NCI-H1930 (cell line): ENCODE measurements at regions not wholly inside any gene's neighbourhood (a gene's known extent, or its start where the extent isn't known, plus 50 kb on each side); places are given as distances from the start of the nearest gene placed in this dataset.
"Not testable (repeated sequence)": the region's sequence is repeated elsewhere in the genome, so short reads cannot be mapped to it uniquely, and the experiment has no call there.

Experiments used
- DNase-seq, 2 experiments: peaks; one replicate each; lab custom pipeline; 2025; lab: John Stamatoyannopoulos, UW

DNA sequence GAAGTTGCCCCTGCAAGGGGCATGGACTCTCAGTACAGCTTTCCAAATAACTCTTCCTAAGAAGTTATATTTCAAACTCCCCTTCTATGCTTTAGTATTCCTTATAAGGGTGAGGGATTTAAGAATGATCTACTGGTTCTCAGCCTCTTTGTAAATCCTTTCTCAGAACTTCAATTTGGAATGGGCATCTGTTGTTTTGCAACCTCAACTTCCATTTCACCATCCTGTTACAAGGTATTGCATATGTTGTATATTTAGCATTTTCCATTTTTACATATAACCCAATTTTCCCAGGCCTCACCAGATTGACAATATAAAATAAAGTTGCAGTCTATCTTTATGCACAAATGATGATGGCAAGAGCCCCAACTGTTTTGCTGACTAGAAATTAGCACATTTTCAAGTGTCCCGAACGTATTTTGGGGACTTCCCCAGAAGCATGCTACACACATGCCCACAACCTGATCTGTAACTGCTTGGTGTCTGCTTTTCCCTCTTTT is 154.9 kb upstream of the CARMIL1 start:
- no peak for DNase-seq

DNA sequence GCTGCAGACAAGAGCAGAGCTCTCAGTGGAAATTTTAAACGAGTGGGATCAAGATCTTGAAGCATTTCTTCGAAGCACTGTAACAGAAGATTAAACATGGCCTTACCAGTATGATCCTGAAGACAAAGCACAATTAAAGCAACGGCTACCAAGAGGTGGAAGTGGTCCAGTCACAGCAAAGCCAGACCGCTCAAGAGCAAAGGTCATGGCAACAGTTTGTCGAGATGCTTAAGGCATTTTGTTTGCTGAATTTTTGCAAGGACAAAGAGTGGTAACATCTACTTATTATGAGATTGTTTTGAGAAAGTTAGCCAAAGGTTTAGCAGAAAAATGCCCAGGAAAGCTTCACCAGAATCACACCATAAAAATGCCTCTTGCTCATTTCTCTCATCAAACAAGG is 153.4 kb upstream of the CARMIL1 start:
- DNase-seq, result no peak

DNA sequence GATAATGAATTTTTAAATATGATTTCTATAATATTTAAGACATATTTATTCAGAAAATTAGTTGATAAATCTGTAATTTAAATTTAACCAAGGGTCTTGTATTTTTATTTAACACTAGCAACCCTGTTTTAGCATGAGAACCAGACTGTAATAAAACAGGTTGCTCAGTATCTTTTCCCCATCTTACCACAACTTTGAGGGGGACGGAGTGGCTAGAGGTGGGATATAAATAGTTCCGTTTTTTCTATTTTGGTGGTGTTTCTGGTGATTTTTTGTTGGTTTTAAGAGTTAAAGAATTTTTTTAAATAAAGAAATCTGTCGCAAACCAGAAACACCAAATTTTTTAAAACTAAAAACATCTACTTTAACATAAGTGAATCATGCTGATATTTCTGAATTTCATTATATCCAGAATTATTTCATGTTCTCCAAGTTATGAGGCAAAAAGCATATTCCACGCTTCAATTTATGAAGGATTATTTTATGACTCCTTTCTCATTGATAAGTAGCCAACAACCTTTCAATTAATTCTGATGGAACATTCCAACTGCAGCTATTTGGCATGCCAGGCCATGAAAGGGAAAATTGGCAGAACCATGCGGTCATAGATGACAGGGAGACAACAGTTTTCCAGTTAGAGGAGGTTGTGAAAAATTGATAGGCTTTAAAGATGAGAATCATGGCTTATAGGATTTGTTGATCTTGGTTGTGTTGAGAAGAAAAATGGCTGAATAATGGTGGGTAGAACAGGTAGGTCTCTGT is 151.9 kb upstream of the CARMIL1 start:
- DNase-seq, result no peak

GRCh38 chr6:25130518-25130917 is 148.7 kb upstream of the CARMIL1 start:
- DNase-seq, result no peak

DNA sequence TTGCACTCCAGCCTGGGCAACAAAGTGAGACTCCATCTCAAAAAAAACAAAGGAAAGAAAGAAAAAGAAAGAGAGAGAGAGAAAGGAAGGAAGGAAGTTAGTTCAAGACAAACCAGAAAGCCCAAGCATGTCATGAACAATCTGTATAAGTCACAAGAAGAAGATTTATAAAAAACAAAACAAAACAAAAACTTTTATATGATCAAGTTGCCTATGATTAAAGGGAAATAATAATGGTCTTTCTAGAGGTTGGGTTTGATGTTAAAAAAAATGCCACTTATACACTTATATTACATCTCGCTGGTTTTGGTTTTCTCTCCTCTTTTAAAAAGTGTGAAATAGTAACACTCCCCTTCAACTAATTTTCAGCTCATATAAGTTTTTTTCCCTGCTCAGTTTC is 146.2 kb upstream of the CARMIL1 start:
- no peak for DNase-seq

- no peak for DNase-seq
Measured at GRCh38 chr6:25133568-25133967, 145.6 kb upstream of the CARMIL1 start.

GRCh38 chr6:25136854-25137253 is 142.3 kb upstream of the CARMIL1 start:
- DNase-seq, result no peak

GRCh38 chr6:25137480-25137879 is 141.7 kb upstream of the CARMIL1 start:
- DNase-seq, result no peak

DNA sequence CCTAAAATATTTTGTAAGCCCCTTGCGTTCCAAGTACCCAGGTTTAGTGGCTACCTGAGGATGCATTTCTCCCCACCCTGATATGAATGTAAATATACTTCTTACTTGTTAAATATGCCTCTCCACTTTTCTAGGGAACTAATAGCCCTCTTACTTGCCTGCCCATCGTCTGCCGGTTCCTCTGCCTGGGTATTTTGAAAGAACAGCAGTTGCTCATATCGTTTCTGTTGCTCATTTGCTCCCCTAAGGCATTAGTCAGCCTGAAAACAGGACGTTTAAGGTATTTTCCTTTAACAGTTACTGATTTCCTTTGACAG is 141.3 kb upstream of the CARMIL1 start:
- no peak for DNase-seq

DNA sequence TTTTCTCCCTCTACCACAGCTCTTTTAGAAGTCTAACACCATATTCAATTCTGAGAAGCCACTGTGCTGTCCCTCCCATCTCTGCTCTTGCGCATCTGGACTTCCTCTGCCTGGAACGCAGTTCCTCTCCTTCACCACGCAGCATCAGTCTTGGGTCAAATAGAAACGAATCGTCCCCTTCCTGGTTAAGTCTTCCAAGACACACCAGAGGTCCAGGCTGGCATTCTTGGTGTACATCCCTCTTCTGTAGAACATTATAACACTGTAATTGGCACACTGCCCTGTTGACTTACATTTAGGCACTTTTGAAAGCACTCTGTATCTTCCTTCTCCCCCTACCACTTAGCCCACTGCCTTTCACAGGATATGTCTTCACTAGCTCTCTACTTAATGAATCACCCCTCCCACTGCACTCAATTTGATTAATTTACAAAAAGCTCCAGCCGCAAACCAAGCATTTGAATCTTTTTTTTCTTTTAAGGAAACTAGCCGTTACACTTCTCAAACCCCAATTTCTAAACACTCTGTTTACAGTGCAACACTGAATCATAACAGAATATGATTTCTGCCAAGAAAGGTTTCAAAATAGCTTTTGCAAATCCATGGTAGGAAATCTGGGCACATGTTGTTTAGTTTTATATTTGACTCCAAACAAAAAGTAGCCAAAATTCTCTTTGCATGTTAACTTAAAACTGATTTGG is 140.8 kb upstream of the CARMIL1 start:
- no peak for DNase-seq

DNA sequence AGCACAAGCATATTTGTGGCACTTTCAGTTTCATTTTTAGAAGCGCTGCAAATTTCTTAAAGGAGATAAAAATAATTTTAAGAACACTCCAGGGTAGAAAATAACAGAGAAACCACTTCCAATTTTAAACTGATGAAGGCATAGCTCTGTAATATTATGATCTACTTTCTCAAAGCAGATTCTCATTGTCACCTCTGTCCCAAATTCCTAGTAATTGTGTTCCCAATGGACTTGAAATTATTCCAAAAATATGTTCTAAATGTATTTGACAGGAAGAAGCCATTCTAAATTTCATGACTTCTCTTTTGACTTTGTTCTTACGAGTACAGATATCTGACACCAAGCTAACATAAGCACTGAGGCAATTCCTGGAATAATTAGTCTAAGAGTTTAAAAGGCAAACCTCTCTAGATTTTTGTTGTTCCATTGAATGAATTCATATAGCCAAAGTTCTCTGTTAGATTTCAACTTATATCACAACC is 140.2 kb upstream of the CARMIL1 start:
- no peak for DNase-seq

DNA sequence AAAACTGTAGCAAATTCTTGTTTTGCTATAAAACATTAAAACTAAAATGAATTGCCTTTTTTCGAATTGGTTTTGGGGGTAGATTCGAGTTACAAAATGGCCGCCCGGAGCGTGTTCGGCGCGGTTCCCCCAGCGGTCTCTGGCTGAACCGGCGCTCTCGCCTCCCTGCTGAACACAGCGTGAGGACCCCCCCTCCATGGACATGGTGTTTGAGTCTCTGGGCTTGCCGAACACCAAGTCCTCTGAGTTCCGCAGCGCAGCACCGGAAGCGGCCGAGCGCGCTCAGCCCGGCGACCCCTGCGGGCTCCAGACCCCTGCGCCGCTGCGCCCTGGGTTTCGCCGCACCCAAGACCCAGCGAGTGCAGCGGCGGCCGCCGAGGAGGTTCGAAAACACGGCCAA is 139.6 kb upstream of the CARMIL1 start:
- DNase-seq, result not testable (repeated sequence)

- no peak for DNase-seq
Measured at GRCh38 chr6:25142506-25142905, 136.7 kb upstream of the CARMIL1 start.

- no peak for DNase-seq
Measured at GRCh38 chr6:25144919-25145318, 134.3 kb upstream of the CARMIL1 start.

GRCh38 chr6:25147223-25147622 is 132.0 kb upstream of the CARMIL1 start:
- DNase-seq, result no peak

- no peak for DNase-seq
Measured at GRCh38 chr6:25150031-25150430, 129.1 kb upstream of the CARMIL1 start.

- DNase-seq, result no peak
Measured at GRCh38 chr6:25150863-25151262, 128.3 kb upstream of the CARMIL1 start.

- no peak for DNase-seq
Measured at GRCh38 chr6:25153079-25153478, 126.1 kb upstream of the CARMIL1 start.

DNA sequence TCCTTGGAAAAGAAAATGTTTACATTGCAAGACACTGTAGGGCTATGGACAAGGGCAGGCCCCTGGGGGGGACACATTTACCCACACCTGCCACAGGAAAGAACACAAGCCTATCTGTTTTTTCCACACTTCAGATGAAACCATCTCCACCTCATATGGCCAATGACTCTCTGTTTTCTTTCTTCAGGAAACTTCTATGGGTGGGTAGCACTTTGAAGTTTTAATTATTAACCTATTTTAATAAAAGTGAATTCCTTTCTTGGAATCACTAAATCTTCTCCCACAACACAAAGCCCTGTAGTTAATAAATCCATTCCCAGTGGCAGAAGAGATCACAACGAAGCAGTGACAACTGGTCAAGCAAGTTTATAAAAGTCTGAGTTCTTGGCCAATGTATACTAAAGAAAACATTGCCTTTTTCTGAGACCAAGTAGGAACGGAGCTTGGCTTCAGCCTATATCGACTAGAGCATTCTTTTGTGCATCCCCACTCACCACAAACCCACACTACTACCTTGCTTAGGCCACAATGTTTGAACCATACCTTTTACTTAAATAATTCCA is 125.1 kb upstream of the CARMIL1 start:
- DNase-seq, result no peak

DNA sequence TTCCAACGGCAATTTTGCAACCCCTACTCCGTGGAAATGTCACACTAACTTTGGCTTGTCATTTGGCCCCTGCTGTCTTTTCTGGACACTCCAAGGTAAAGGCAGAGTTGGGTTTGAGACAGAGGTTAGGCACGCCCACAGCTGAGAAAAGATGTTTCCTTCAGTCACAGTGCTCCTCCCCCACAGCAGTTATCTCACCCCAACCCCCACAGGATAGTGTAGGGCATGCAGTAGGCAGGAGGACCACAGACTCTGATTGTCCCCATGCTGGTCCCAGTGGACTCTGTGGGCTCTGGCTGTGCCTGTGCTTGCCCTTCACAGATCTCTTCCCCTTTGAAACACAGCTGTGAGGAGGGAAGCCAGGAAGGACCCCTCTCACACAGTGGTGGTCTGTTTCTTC is 124.0 kb upstream of the CARMIL1 start:
- DNase-seq, result no peak

DNA sequence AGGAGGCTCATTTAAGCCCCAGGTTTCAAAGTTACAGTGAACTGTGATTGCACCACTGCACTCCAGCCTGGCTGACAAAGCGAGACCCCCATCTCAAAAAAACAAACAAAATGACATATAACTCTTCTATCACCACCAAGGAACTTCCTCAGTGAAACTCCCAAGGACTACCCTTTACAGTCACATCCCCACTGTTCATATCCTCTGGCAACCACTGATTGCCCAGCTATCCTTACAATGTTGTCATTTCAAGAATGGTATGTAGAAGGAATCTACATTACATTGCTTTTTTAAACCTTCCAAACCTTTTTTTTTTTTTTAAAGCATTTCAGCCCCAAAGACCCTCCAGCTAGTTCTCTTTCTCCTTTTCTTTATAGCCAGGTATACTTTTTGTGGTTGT is 123.1 kb upstream of the CARMIL1 start:
- no peak for DNase-seq

DNA sequence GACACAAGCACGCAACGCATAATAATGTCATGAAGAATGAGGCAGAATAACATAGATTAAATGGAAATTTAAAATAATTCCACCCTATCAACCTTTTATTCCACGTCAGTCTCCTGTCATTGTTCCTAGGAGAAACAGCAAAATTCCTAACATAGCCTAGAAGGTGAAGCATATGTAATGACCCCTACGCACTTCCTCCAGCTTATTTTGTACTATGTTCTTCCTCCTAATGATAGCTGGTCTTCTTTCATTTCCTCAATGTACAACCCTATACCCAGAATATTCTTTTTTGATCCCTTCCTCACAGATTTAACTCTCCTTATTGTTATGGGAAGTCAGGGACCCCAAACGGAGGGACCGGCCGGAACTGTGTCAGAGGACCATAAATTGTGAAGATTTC is 122.0 kb upstream of the CARMIL1 start:
- DNase-seq, result no peak

DNA sequence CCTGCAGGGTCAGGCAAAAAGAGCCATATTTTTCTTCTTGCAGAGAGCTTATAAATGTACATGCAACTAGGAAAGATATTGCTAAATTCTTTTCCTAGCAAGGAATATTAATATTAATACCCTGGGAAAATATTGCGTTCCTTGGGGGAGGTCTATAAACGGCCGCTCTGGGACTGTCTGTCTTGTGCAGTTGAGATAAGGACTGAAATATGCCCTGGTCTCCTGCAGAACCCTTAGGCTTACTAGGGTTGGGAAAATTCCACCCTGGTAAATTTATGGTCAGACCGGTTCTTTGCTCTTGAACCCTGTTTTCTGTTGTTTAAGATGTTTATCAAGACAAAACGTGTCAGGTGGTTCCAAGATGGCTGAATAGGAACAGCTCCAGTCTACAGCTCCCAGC is 121.3 kb upstream of the CARMIL1 start:
- no peak for DNase-seq
